K562 (cell line): ENCODE measurements at regions not wholly inside any gene's neighbourhood (a gene's known extent, or its start where the extent isn't known, plus 50 kb on each side); places are given as distances from the start of the nearest gene placed in this dataset.

Experiments used
- CCAR2 ChIP-seq: fragments of 200-400 bp; formaldehyde crosslinking; IDR thresholded peaks from 2 replicates; pipeline ENCODE4 v1.6.1; 2017; ENCODE audit warnings: mild to moderate bottlenecking, low read depth, low read length
- CHD7 ChIP-seq: fragments of 200-600 bp; sonication (generic); IDR thresholded peaks from one replicate; pipeline ENCODE4 v1.6.1; 2012; ENCODE audit warnings: mild to moderate bottlenecking, low read depth, low read length, inconsistent platforms
- L3MBTL2 ChIP-seq: fragments of 450-650 bp; IDR thresholded peaks from 2 replicates; pipeline ENCODE4 v1.6.1; 2016; ENCODE audit warnings: mild to moderate bottlenecking, moderate library complexity
- RFX5 ChIP-seq: IDR thresholded peaks from 2 replicates; pipeline ENCODE4 v1.6.1; 2011; ENCODE audit warnings: low read depth, mild to moderate bottlenecking, improper control_type of control experiment, low read length
- RNF2 ChIP-seq: sonication (generic); IDR thresholded peaks from 2 replicates; pipeline ENCODE4 v1.6.1; 2016
- SMC3 ChIP-seq: conservative IDR thresholded peaks from 2 replicates; pipeline ENCODE4 v1.6.1; 2011; ENCODE audit warnings: low read depth, low read length, improper control_type of control experiment; ENCODE audit not compliant: insufficient read depth
- TOE1 ChIP-seq, 2 experiments: fragments of 450-650 bp in 1 of 2; sonication (generic) in 1 of 2; formaldehyde crosslinking in 1 of 2; IDR thresholded peaks; 2 replicates each; pipeline versions ENCODE4 v1.7.1 to v1.8.0; 2016 to 2022; ENCODE audit warnings: borderline replicate concordance in 2 of 2, mild to moderate bottlenecking in 2 of 2, antibody characterized with exemption in 1 of 2, inconsistent platforms in 1 of 2, low read depth in 1 of 2, missing genetic modification reagents in 1 of 2, moderate library complexity in 1 of 2
- ZKSCAN8 ChIP-seq: fragments of 200-800 bp; sonication (Bioruptor generic); IDR thresholded peaks from 2 replicates; pipeline ENCODE4 v1.6.1; 2016; ENCODE audit warnings: missing genetic modification characterization, missing compliant biosample characterization
- ZNF589 ChIP-seq: fragments of 200-800 bp; sonication (Bioruptor generic); IDR thresholded peaks from 2 replicates; pipeline ENCODE4 v1.6.1; 2016; ENCODE audit warnings: low read depth, missing genetic modification characterization, missing compliant biosample characterization
- TF ChIP-seq, protein P1 (sequence below): IDR thresholded peaks from 2 replicates; pipeline ENCODE4 v1.6.1; 2012; ENCODE audit warnings: low read depth, low read length, improper control_type of control experiment, borderline replicate concordance
- TF ChIP-seq, protein P2 (sequence below): sonication (generic); formaldehyde crosslinking; IDR thresholded peaks from 2 replicates; pipeline ENCODE4 v1.8.0; 2022; ENCODE audit warnings: mild to moderate bottlenecking, missing genetic modification reagents

DNA sequence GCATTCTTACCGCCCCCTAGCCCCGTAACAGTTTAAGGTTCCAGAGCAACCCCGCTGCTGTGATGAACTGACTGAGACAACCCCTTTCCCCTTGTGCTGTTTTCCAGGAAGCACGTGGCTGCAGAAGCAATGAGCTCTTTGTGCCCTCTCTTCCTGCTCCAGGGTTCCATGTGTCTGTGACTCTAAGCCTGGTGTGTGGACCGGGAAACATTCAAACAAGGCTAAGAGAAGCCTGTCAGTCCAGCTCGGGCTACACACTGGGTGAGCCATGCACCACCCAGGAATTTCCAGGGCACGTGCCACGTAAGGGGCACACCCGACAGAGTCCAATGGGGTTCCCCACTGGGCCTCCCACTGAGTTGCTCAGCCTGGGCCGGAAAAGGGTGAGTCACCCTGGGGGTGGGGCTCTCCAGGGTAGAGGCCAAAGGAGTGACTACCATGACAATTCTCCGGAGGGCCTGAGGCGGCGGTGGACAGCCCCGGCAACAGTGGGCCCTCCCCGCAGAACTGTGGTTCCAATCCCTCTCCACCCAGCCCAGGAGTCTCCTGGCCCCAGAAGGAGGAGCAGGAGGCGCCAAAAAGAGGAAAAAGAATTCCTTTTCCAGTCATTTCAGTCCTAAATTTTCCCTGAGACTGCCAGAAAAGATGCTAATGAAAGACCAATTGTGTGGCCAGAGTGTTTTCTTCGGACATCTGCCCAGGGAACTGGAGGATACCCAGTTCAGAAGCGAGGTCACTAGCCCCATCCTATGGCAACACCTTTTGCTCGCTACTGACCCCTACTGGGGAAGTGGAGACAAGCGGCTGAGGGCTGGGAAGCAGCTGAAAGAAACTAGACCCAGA is 157.8 kb upstream of the SLC1A4 start (continued):
- TF ChIP-seq CHD7 (no peak), ZNF589 (peak; percentile 92), ZKSCAN8 (peak; percentile 69; the same call in 1 of the 2 replicates), CCAR2 (no peak), RFX5 (no peak), RNF2 (peak; percentile 75; the same call in 1 of the 2 replicates), SMC3 (0 out of 2 replicates have a peak, but pooled peaks have one; percentile 5), TOE1 (IDR thresholded peaks at IDR 0.05; ENCODE audit: borderline replicate concordance) (0 out of 2 replicates have a peak, but pooled peaks have one; percentile 57), TOE1 (CRISPR knock-in tag; IDR thresholded peaks at IDR 0.05; ENCODE audit: borderline replicate concordance, low read depth) (no peak), L3MBTL2 (peak; percentile 94)
- TF ChIP-seq, protein P1, sequence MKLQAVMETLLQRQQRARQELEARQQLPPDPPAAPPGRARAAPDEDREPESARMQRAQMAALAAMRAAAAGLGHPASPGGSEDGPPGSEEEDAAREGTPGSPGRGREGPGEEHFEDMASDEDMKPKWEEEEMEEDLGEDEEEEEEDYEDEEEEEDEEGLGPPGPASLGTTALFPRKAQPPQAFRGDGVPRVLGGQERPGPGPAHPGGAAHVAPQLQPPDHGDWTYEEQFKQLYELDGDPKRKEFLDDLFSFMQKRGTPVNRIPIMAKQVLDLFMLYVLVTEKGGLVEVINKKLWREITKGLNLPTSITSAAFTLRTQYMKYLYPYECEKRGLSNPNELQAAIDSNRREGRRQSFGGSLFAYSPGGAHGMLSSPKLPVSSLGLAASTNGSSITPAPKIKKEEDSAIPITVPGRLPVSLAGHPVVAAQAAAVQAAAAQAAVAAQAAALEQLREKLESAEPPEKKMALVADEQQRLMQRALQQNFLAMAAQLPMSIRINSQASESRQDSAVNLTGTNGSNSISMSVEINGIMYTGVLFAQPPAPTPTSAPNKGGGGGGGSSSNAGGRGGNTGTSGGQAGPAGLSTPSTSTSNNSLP = no peak
- TF ChIP-seq, protein P2, sequence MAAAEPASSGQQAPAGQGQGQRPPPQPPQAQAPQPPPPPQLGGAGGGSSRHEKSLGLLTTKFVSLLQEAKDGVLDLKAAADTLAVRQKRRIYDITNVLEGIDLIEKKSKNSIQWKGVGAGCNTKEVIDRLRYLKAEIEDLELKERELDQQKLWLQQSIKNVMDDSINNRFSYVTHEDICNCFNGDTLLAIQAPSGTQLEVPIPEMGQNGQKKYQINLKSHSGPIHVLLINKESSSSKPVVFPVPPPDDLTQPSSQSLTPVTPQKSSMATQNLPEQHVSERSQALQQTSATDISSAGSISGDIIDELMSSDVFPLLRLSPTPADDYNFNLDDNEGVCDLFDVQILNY = no peak
